ENCODE measurements at regions not wholly inside any gene's neighbourhood (a gene's known extent, or its start where the extent isn't known, plus 50 kb on each side); places are given as distances from the start of the nearest gene placed in this dataset.

- no peak for DNase-seq
Measured at GRCh38 chr2:15869396-15869795, 71.0 kb upstream of the MYCN start.

- no peak for DNase-seq
Measured at GRCh38 chr2:15869871-15870270, 70.5 kb upstream of the MYCN start.

- no peak for DNase-seq
Measured at GRCh38 chr2:15870565-15870964, 69.8 kb upstream of the MYCN start.

GRCh38 chr2:15871239-15871783, 69.0 kb upstream of the MYCN start:
- no peak for DNase-seq

- no peak for DNase-seq
Measured at GRCh38 chr2:15872854-15873253, 67.5 kb upstream of the MYCN start.

GRCh38 chr2:15874321-15874720, 66.0 kb upstream of the MYCN start:
- no peak for DNase-seq

- DNase-seq = no peak
Measured at GRCh38 chr2:15874854-15875804, 65.2 kb upstream of the MYCN start.

GRCh38 chr2:15875969-15876705, 64.2 kb upstream of the MYCN start:
- no peak for DNase-seq

- DNase-seq = no peak
Measured at GRCh38 chr2:15880226-15881119, 59.9 kb upstream of the MYCN start.

- no peak for DNase-seq
Measured at GRCh38 chr2:15881120-15881433, 59.3 kb upstream of the MYCN start.

GRCh38 chr2:15881676-15882075, 58.7 kb upstream of the MYCN start:
- no peak for DNase-seq

- no peak for DNase-seq
Measured at GRCh38 chr2:15882761-15883497, 57.4 kb upstream of the MYCN start.

- no peak for DNase-seq
Measured at GRCh38 chr2:15883684-15884083, 56.7 kb upstream of the MYCN start.

GRCh38 chr2:15884790-15885189, 55.6 kb upstream of the MYCN start:
- DNase-seq = no peak

GRCh38 chr2:15886231-15886630, 54.1 kb upstream of the MYCN start:
- DNase-seq = no peak

- DNase-seq = no peak
Measured at GRCh38 chr2:15889442-15890123, 50.8 kb upstream of the MYCN start.

GRCh38 chr2:15890124-15890754, 50.1 kb upstream of the MYCN start:
- DNase-seq = no peak

All from fibroblast of skin of right quadriceps (primary cell).